IMR-90 (cell line): ENCODE measurements at regions not wholly inside any gene's neighbourhood (a gene's known extent, or its start where the extent isn't known, plus 50 kb on each side); places are given as distances from the start of the nearest gene placed in this dataset.

Source experiments
- ATAC-seq: fragments of 200-7000 bp; cut with Tn5 transposase; 2 replicates; pipeline ENCODE4 v1.9.1; 2020; ENCODE audit warnings: low read depth, mild to moderate bottlenecking, moderate library complexity
- BruUV-seq: library from RNA; stranded (reverse); fragments of 400-500 nt; replicated peaks from 2 replicates; lab custom pipeline; 2021; lab: Mats Ljungman, UMichigan
- CTCF ChIA-PET: fragments of 300-600 bp; formaldehyde crosslinking; extraction: SDS; loops from one replicate; lab custom pipeline; 2021; ENCODE audit warnings: antibody characterized with exemption; lab: Yijun Ruan, JAX
- POLR2A ChIA-PET: fragments of 300-600 bp; sonication (Branson Sonifier 250); formaldehyde crosslinking; loops from one replicate; lab custom pipeline; 2022; ENCODE audit warnings: antibody characterized with exemption; ENCODE audit not compliant: unreplicated experiment; lab: Charles Lee
- DNase-seq: peaks from one replicate; pipeline ENCODE4 v3.0.0; 2013
- H2AFZ ChIP-seq: replicated peaks from 2 replicates; pipeline ENCODE3; 2013; ENCODE audit warnings: low read length, mild to moderate bottlenecking; ENCODE audit not compliant: poor library complexity
- H2AK5ac ChIP-seq: 2 replicates; pipeline ENCODE4 v1.6.1; 2013; ENCODE audit warnings: low read depth, low read length, inconsistent platforms
- H2AK9ac ChIP-seq: replicated peaks from 2 replicates; pipeline ENCODE3; 2013; ENCODE audit warnings: mild to moderate bottlenecking, low read depth, low read length, moderate library complexity; ENCODE audit not compliant: poor library complexity
- H2BK120ac ChIP-seq: 2 replicates; pipeline ENCODE4 v1.6.1; 2013; ENCODE audit warnings: low read depth, low read length, inconsistent platforms
- H2BK15ac ChIP-seq: 3 replicates; pipeline ENCODE4 v1.6.1; 2013; ENCODE audit warnings: low read depth, low read length, inconsistent platforms
- H2BK20ac ChIP-seq: 2 replicates; pipeline ENCODE4 v1.6.1; 2013; ENCODE audit warnings: low read depth, mild to moderate bottlenecking, inconsistent platforms, low read length, moderate library complexity
- H2BK5ac ChIP-seq: 2 replicates; pipeline ENCODE4 v1.6.1; 2013; ENCODE audit warnings: mild to moderate bottlenecking, low read depth, low read length, inconsistent platforms; ENCODE audit not compliant: poor library complexity, severe bottlenecking
- H3K14ac ChIP-seq: replicated peaks from 2 replicates; pipeline ENCODE4 v1.6.1; 2013; ENCODE audit warnings: low read depth, low read length, inconsistent platforms
- H3K18ac ChIP-seq: 2 replicates; pipeline ENCODE4 v1.6.1; 2013; ENCODE audit warnings: low read depth, low read length, control low read depth
- H3K23ac ChIP-seq: 2 replicates; pipeline ENCODE4 v1.6.1; 2013; ENCODE audit warnings: low read depth, low read length, inconsistent platforms
- H3K27ac ChIP-seq: 2 replicates; pipeline ENCODE4 v1.5.1; 2013; ENCODE audit warnings: mild to moderate bottlenecking, control low read depth, low read length; ENCODE audit not compliant: insufficient read depth
- H3K27me3 ChIP-seq: 2 replicates; pipeline ENCODE4 v1.6.1; 2013; ENCODE audit warnings: low read length; ENCODE audit not compliant: control insufficient read depth, insufficient read depth
- H3K36me3 ChIP-seq: 2 replicates; pipeline ENCODE4 v1.6.1; 2013; ENCODE audit warnings: low read length, mixed read lengths; ENCODE audit not compliant: control insufficient read depth, insufficient read depth
- H3K4ac ChIP-seq: 2 replicates; pipeline ENCODE4 v1.6.1; 2013; ENCODE audit warnings: low read depth, low read length, inconsistent platforms
- H3K4me1 ChIP-seq: 2 replicates; pipeline ENCODE4 v1.6.1; 2013; ENCODE audit warnings: low read length, mixed read lengths; ENCODE audit not compliant: control insufficient read depth, insufficient read depth
- H3K4me2 ChIP-seq: 2 replicates; pipeline ENCODE4 v1.6.1; 2013; ENCODE audit warnings: low read depth, mild to moderate bottlenecking, control low read depth, low read length, moderate library complexity
- H3K4me3 ChIP-seq: 2 replicates; pipeline ENCODE4 v1.5.1; 2013; ENCODE audit warnings: low read depth, mild to moderate bottlenecking, control low read depth, low read length, moderate library complexity; ENCODE audit not compliant: insufficient read depth
- H3K56ac ChIP-seq: 2 replicates; pipeline ENCODE4 v1.6.1; 2013; ENCODE audit warnings: low read length, inconsistent platforms; ENCODE audit not compliant: insufficient read depth; ENCODE audit errors: extremely low read depth
- H3K79me1 ChIP-seq, 2 experiments: 2 replicates each; pipeline ENCODE4 v1.6.1; 2013; ENCODE audit warnings: low read length in 2 of 2, inconsistent platforms in 1 of 2, low read depth in 1 of 2
- H3K9ac ChIP-seq: 2 replicates; pipeline ENCODE4 v1.6.1; 2013; ENCODE audit warnings: low read depth, low read length, control low read depth
- H3K9me1 ChIP-seq: 2 replicates; pipeline ENCODE4 v1.6.1; 2013; ENCODE audit warnings: low read length, inconsistent platforms; ENCODE audit not compliant: insufficient read depth
- H3K9me3 ChIP-seq: 2 replicates; pipeline ENCODE4 v1.6.1; 2013; ENCODE audit warnings: low read length; ENCODE audit not compliant: control insufficient read depth, insufficient read depth
- H4K20me1 ChIP-seq: 2 replicates; pipeline ENCODE4 v1.6.1; 2013; ENCODE audit warnings: low read length, inconsistent platforms; ENCODE audit not compliant: insufficient read depth
- H4K5ac ChIP-seq: 2 replicates; pipeline ENCODE4 v1.6.1; 2013; ENCODE audit warnings: mild to moderate bottlenecking, low read depth, low read length, control low read depth
- H4K8ac ChIP-seq, 2 experiments: 2 replicates each; pipeline ENCODE4 v1.6.1; 2013; ENCODE audit warnings: low read depth in 2 of 2, low read length in 2 of 2, control low read depth in 1 of 2, inconsistent platforms in 1 of 2
- H4K91ac ChIP-seq: 2 replicates; pipeline ENCODE4 v1.6.1; 2013; ENCODE audit warnings: low read depth, low read length, inconsistent platforms; ENCODE audit not compliant: insufficient read depth
- CEBPB ChIP-seq: IDR thresholded peaks from 2 replicates; pipeline ENCODE4 v1.6.1; 2012; ENCODE audit warnings: low read depth, low read length, improper control_type of control experiment
- CHD1 ChIP-seq: IDR thresholded peaks from 2 replicates; pipeline ENCODE4 v1.6.1; 2012; ENCODE audit warnings: low read depth, low read length, improper control_type of control experiment
- CTCF ChIP-seq: conservative IDR thresholded peaks from 2 replicates; pipeline ENCODE4 v1.5.1; 2012; ENCODE audit warnings: mild to moderate bottlenecking, low read depth, low read length, improper control_type of control experiment
- FOS ChIP-seq: fragments of 150-350 bp; IDR thresholded peaks from 2 replicates; pipeline ENCODE4 v1.6.1; 2016; ENCODE audit warnings: low read depth, low read length
- MAFK ChIP-seq: IDR thresholded peaks from 2 replicates; pipeline ENCODE4 v1.6.1; 2012; ENCODE audit warnings: low read depth, low read length, improper control_type of control experiment
- MAZ ChIP-seq: IDR thresholded peaks from 2 replicates; pipeline ENCODE4 v1.6.1; 2012; ENCODE audit warnings: low read depth, mild to moderate bottlenecking, low read length, improper control_type of control experiment, moderate library complexity, borderline replicate concordance
- NFE2L2 ChIP-seq: fragments of 150-350 bp; IDR thresholded peaks from 2 replicates; pipeline ENCODE4 v1.6.1; 2016; ENCODE audit warnings: low read depth, mild to moderate bottlenecking, low read length
- POLR2A ChIP-seq: IDR thresholded peaks from 2 replicates; pipeline ENCODE4 v1.6.1; 2012; ENCODE audit warnings: mild to moderate bottlenecking, low read depth, low read length
- RAD21 ChIP-seq: IDR thresholded peaks from 2 replicates; pipeline ENCODE4 v1.6.1; 2012; ENCODE audit warnings: low read length, improper control_type of control experiment
- SMC3 ChIP-seq: fragments of 150-350 bp; IDR thresholded peaks from 2 replicates; pipeline ENCODE4 v1.6.1; 2016; ENCODE audit warnings: low read depth, mild to moderate bottlenecking, antibody characterized with exemption, low read length, moderate library complexity
- WGBS, 2 experiments: methylation state at CpG; one replicate each; pipeline versions ENCODE4 v1.1.5 to v1.1.7; 2013; ENCODE audit warnings: missing lambda C conversion rate in 2 of 2; ENCODE audit not compliant: insufficient read length in 1 of 2; ENCODE audit errors: extremely low coverage in 2 of 2; 5-methylcytosine and 5-hydroxymethylcytosine counted together
- dilution Hi-C: fragments of 300-500 bp; cut with HindIII; formaldehyde crosslinking; loops from one replicate; pipeline ENCODE4 v1.14.3; 2018; ENCODE audit warnings: low sequenced_read_pairs; ENCODE audit not compliant: unreplicated experiment
- in situ Hi-C: fragments of 300-500 bp; cut with MboI; formaldehyde crosslinking; loops from 3 replicates; pipeline ENCODE4 v1.14.3; 2019; ENCODE audit warnings: low sequenced_read_pairs, inconsistent platforms, mixed read lengths
- intact Hi-C: fragments of 100-400 bp; cut with micrococcal nuclease; formaldehyde crosslinking; loops from 2 replicates; pipeline ENCODE4 v1.10.0; 2022

- no peak overlapping the region for H3K4me2 ChIP-seq
- H3K9ac ChIP-seq = no peak overlapping the region
- H3K4me3 ChIP-seq = no peak overlapping the region
- H2BK15ac ChIP-seq = no peak overlapping the region
- no peak overlapping the region for H2BK5ac ChIP-seq
- no CpG with 5 or more reads among the region's 4 CpGs for WGBS, 2 experiments
- H4K8ac ChIP-seq = no peak overlapping the region
- H4K20me1 ChIP-seq = no peaks in the 10 kb centered on the region
- H4K5ac ChIP-seq = no peak overlapping the region
- no peak overlapping the region for H2BK20ac ChIP-seq
- no peaks in the 10 kb centered on the region for H3K27me3 ChIP-seq
- ChIA-PET POLR2A (no interaction called here), CTCF (interaction anchor here (0.6 kb wide), 1 partner anchor 35 kb away, joined by 3 read pairs; no protein-coding TSS in a partner anchor)
- intact Hi-C loops = no loop called here
- H3K14ac ChIP-seq = no peak overlapping the region
- H3K4me1 ChIP-seq = no peaks in the 10 kb centered on the region
- no peak overlapping the region for H2AK5ac ChIP-seq
- no peak overlapping the region for H3K18ac ChIP-seq
- H3K4ac ChIP-seq = no peak overlapping the region
- no peak overlapping the region for H2BK120ac ChIP-seq
- no peaks in the 10 kb centered on the region for H3K9me1 ChIP-seq
- BruUV-seq = no TSS peak
- H3K79me1 ChIP-seq = no peaks in the 10 kb centered on the region
- no peak overlapping the region for H2AFZ ChIP-seq
- H3K36me3 ChIP-seq = no peaks in the 10 kb centered on the region
- DNase-seq (no peak), ATAC-seq (no peak)
- no peak overlapping the region for H3K56ac ChIP-seq
- dilution Hi-C loops = no loop called here
- TF ChIP-seq MAFK (no peak), CHD1 (no peak), CTCF (no peak), RAD21 (no peak), MAZ (no peak), FOS (no peak), SMC3 (no peak), POLR2A (no peak), CEBPB (no peak), NFE2L2 (no peak)
- H3K23ac ChIP-seq = no peak overlapping the region
- peaks cover 15% of the 10 kb centered on the region; the same call in 1 of the 2 replicates for H3K9me3 ChIP-seq
- H4K91ac ChIP-seq = no peak overlapping the region
- no peak overlapping the region for H2AK9ac ChIP-seq
- no peak overlapping the region for H3K27ac ChIP-seq
- in situ Hi-C loops = no loop called here
These were observed 297.0 kb upstream of the ST6GAL2 start for GRCh38 chr2:107182981-107183380.
